SK-N-SH treated with all-trans-retinoic acid at 6 μM for 48 hours (cell line): ENCODE measurements at regions not wholly inside any gene's neighbourhood (a gene's known extent, or its start where the extent isn't known, plus 50 kb on each side); places are given as distances from the start of the nearest gene placed in this dataset.

Experiments used
- ATAC-seq: fragments of 200-7000 bp; cut with Tn5 transposase; 3 replicates; pipeline ENCODE4 v1.9.1; 2020; ENCODE audit warnings: mild to moderate bottlenecking, moderate library complexity
- ARNTL ChIP-seq: fragments of 450-650 bp; formaldehyde crosslinking; IDR thresholded peaks from 2 replicates; pipeline ENCODE4 v1.5.0; 2020; ENCODE audit warnings: low read depth, mild to moderate bottlenecking, moderate library complexity, borderline replicate concordance
- BACH2 ChIP-seq: fragments of 250-450 bp; sonication (Bioruptor Pico); IDR thresholded peaks from 2 replicates; pipeline ENCODE4 v1.9.0; 2021; ENCODE audit warnings: mild to moderate bottlenecking, borderline replicate concordance
- CSDC2 ChIP-seq: fragments of 250-450 bp; sonication (Bioruptor Pico); IDR thresholded peaks from 2 replicates; pipeline ENCODE4 v1.5.0; 2020; ENCODE audit warnings: mild to moderate bottlenecking, moderate library complexity
- ESRRG ChIP-seq: fragments of 250-450 bp; sonication (Bioruptor Pico); IDR thresholded peaks from 2 replicates; pipeline ENCODE4 v1.6.1; 2021; ENCODE audit warnings: mild to moderate bottlenecking
- GLIS3 ChIP-seq: fragments of 250-450 bp; sonication (Bioruptor Pico); IDR thresholded peaks from 2 replicates; pipeline ENCODE4 v1.5.0; 2020; ENCODE audit warnings: mild to moderate bottlenecking, moderate library complexity
- ISL1 ChIP-seq: fragments of 250-450 bp; sonication (Bioruptor Pico); IDR thresholded peaks from 2 replicates; pipeline ENCODE4 v2.1.2; 2022; ENCODE audit warnings: mild to moderate bottlenecking, moderate library complexity
- PPARA ChIP-seq: fragments of 250-450 bp; sonication (Bioruptor Pico); IDR thresholded peaks from 2 replicates; pipeline ENCODE4 v1.5.0; 2020; ENCODE audit warnings: mild to moderate bottlenecking, borderline replicate concordance
- RARB ChIP-seq: fragments of 250-450 bp; sonication (Bioruptor Pico); IDR thresholded peaks from 2 replicates; pipeline ENCODE4 v1.8.0; 2021; ENCODE audit warnings: mild to moderate bottlenecking, moderate library complexity
- SNAI2 ChIP-seq: fragments of 250-450 bp; sonication (Bioruptor Pico); IDR thresholded peaks from 2 replicates; pipeline ENCODE4 v1.5.0; 2020; ENCODE audit warnings: mild to moderate bottlenecking, moderate library complexity
- TCF4 ChIP-seq: fragments of 250-450 bp; sonication (Bioruptor Pico); IDR thresholded peaks from 2 replicates; pipeline ENCODE4 v1.8.0; 2021; ENCODE audit warnings: mild to moderate bottlenecking, moderate library complexity, borderline replicate concordance
- ZC3H10 ChIP-seq: fragments of 250-450 bp; sonication (Bioruptor Pico); IDR thresholded peaks from 2 replicates; pipeline ENCODE4 v1.5.1; 2021; ENCODE audit warnings: mild to moderate bottlenecking, moderate library complexity
- ZFP3 ChIP-seq: fragments of 250-450 bp; sonication (Bioruptor Pico); IDR thresholded peaks from 2 replicates; pipeline ENCODE4 v1.5.0; 2020; ENCODE audit warnings: mild to moderate bottlenecking, moderate library complexity
- ZFP30 ChIP-seq: fragments of 450-650 bp; formaldehyde crosslinking; IDR thresholded peaks from 2 replicates; pipeline ENCODE4 v1.5.0; 2022; ENCODE audit warnings: mild to moderate bottlenecking, moderate library complexity
- ZNF565 ChIP-seq: fragments of 450-650 bp; formaldehyde crosslinking; conservative IDR thresholded peaks from 2 replicates; pipeline ENCODE4 v1.5.0; 2020; ENCODE audit warnings: low read depth, mild to moderate bottlenecking, moderate library complexity
- ZNF8 ChIP-seq: fragments of 450-650 bp; formaldehyde crosslinking; IDR thresholded peaks from 2 replicates; pipeline ENCODE4 v1.5.0; 2020; ENCODE audit warnings: mild to moderate bottlenecking, moderate library complexity
- TF ChIP-seq, protein P1 (sequence below): fragments of 250-450 bp; sonication (Bioruptor Pico); IDR thresholded peaks from 2 replicates; pipeline ENCODE4 v1.5.0; 2020; ENCODE audit warnings: mild to moderate bottlenecking, moderate library complexity
- TF ChIP-seq, protein P2 (sequence below): fragments of 250-450 bp; sonication (Bioruptor Pico); IDR thresholded peaks from 2 replicates; pipeline ENCODE4 v1.8.0; 2020; ENCODE audit warnings: mild to moderate bottlenecking, moderate library complexity, borderline replicate concordance
- TF ChIP-seq, protein P3 (sequence below): fragments of 250-450 bp; sonication (Bioruptor Pico); IDR thresholded peaks from 2 replicates; pipeline ENCODE4 v1.5.1; 2021; ENCODE audit warnings: mild to moderate bottlenecking, moderate library complexity
- TF ChIP-seq, protein P4 (sequence below): fragments of 250-450 bp; sonication (Bioruptor Pico); IDR thresholded peaks from 2 replicates; pipeline ENCODE4 v1.5.1; 2020; ENCODE audit warnings: low read depth, mild to moderate bottlenecking, moderate library complexity
- TF ChIP-seq, protein P5 (sequence below): fragments of 250-450 bp; sonication (Bioruptor Pico); IDR thresholded peaks from 2 replicates; pipeline ENCODE4 v1.8.0; 2021; ENCODE audit warnings: low read depth, mild to moderate bottlenecking, moderate library complexity, borderline replicate concordance

- TF ChIP-seq ZFP3 (CRISPR knock-in tag): no peak
- TF ChIP-seq TCF4 (CRISPR knock-in tag): no peak
- no peak for TF ChIP-seq GLIS3 (CRISPR knock-in tag)
- no peak for TF ChIP-seq SNAI2 (CRISPR knock-in tag)
- no peak for TF ChIP-seq ZFP30 (CRISPR knock-in tag)
- TF ChIP-seq, protein P1, sequence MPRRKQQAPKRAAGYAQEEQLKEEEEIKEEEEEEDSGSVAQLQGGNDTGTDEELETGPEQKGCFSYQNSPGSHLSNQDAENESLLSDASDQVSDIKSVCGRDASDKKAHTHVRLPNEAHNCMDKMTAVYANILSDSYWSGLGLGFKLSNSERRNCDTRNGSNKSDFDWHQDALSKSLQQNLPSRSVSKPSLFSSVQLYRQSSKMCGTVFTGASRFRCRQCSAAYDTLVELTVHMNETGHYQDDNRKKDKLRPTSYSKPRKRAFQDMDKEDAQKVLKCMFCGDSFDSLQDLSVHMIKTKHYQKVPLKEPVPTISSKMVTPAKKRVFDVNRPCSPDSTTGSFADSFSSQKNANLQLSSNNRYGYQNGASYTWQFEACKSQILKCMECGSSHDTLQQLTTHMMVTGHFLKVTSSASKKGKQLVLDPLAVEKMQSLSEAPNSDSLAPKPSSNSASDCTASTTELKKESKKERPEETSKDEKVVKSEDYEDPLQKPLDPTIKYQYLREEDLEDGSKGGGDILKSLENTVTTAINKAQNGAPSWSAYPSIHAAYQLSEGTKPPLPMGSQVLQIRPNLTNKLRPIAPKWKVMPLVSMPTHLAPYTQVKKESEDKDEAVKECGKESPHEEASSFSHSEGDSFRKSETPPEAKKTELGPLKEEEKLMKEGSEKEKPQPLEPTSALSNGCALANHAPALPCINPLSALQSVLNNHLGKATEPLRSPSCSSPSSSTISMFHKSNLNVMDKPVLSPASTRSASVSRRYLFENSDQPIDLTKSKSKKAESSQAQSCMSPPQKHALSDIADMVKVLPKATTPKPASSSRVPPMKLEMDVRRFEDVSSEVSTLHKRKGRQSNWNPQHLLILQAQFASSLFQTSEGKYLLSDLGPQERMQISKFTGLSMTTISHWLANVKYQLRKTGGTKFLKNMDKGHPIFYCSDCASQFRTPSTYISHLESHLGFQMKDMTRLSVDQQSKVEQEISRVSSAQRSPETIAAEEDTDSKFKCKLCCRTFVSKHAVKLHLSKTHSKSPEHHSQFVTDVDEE: no peak
- TF ChIP-seq ZNF8 (CRISPR knock-in tag): no peak
- TF ChIP-seq, protein P2, sequence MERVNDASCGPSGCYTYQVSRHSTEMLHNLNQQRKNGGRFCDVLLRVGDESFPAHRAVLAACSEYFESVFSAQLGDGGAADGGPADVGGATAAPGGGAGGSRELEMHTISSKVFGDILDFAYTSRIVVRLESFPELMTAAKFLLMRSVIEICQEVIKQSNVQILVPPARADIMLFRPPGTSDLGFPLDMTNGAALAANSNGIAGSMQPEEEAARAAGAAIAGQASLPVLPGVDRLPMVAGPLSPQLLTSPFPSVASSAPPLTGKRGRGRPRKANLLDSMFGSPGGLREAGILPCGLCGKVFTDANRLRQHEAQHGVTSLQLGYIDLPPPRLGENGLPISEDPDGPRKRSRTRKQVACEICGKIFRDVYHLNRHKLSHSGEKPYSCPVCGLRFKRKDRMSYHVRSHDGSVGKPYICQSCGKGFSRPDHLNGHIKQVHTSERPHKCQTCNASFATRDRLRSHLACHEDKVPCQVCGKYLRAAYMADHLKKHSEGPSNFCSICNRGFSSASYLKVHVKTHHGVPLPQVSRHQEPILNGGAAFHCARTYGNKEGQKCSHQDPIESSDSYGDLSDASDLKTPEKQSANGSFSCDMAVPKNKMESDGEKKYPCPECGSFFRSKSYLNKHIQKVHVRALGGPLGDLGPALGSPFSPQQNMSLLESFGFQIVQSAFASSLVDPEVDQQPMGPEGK (CRISPR knock-in tag): no peak
- TF ChIP-seq, protein P3, sequence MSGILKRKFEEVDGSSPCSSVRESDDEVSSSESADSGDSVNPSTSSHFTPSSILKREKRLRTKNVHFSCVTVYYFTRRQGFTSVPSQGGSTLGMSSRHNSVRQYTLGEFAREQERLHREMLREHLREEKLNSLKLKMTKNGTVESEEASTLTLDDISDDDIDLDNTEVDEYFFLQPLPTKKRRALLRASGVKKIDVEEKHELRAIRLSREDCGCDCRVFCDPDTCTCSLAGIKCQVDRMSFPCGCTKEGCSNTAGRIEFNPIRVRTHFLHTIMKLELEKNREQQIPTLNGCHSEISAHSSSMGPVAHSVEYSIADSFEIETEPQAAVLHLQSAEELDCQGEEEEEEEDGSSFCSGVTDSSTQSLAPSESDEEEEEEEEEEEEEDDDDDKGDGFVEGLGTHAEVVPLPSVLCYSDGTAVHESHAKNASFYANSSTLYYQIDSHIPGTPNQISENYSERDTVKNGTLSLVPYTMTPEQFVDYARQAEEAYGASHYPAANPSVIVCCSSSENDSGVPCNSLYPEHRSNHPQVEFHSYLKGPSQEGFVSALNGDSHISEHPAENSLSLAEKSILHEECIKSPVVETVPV (CRISPR knock-in tag): no peak
- no peak for TF ChIP-seq CSDC2 (CRISPR knock-in tag)
- no peak for TF ChIP-seq ZC3H10 (CRISPR knock-in tag)
- TF ChIP-seq, protein P4, sequence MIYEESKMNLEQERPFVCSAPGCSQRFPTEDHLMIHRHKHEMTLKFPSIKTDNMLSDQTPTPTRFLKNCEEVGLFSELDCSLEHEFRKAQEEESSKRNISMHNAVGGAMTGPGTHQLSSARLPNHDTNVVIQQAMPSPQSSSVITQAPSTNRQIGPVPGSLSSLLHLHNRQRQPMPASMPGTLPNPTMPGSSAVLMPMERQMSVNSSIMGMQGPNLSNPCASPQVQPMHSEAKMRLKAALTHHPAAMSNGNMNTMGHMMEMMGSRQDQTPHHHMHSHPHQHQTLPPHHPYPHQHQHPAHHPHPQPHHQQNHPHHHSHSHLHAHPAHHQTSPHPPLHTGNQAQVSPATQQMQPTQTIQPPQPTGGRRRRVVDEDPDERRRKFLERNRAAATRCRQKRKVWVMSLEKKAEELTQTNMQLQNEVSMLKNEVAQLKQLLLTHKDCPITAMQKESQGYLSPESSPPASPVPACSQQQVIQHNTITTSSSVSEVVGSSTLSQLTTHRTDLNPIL (CRISPR knock-in tag): no peak
- no peak for TF ChIP-seq BACH2 (CRISPR knock-in tag)
- no peak for TF ChIP-seq ISL1 (CRISPR knock-in tag)
- no peak for TF ChIP-seq PPARA (CRISPR knock-in tag)
- TF ChIP-seq, protein P5, sequence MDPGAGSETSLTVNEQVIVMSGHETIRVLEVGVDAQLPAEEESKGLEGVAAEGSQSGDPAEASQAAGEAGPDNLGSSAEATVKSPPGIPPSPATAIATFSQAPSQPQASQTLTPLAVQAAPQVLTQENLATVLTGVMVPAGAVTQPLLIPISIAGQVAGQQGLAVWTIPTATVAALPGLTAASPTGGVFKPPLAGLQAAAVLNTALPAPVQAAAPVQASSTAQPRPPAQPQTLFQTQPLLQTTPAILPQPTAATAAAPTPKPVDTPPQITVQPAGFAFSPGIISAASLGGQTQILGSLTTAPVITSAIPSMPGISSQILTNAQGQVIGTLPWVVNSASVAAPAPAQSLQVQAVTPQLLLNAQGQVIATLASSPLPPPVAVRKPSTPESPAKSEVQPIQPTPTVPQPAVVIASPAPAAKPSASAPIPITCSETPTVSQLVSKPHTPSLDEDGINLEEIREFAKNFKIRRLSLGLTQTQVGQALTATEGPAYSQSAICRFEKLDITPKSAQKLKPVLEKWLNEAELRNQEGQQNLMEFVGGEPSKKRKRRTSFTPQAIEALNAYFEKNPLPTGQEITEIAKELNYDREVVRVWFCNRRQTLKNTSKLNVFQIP: no peak
- TF ChIP-seq RARB (CRISPR knock-in tag): no peak
- TF ChIP-seq ARNTL (CRISPR knock-in tag): no peak
- TF ChIP-seq ZNF565: no peak
- no peak for TF ChIP-seq ESRRG
- TF ChIP-seq, all 23 proteins: peak for 0
- ATAC-seq: no peak
These were observed 170.1 kb upstream of the PITX1 start for GRCh38 chr5:135204151-135204600.

GRCh38 chr5:135203593-135204036 lies 169.6 kb upstream of the PITX1 start:
- 0 out of 3 replicates have a peak, but pooled peaks have one; percentile 28 for ATAC-seq
- TF ChIP-seq, protein P5: no peak
- TF ChIP-seq, protein P4 (CRISPR knock-in tag): no peak
- TF ChIP-seq RARB (CRISPR knock-in tag) (no peak), ZFP3 (CRISPR knock-in tag) (no peak), TCF4 (CRISPR knock-in tag) (no peak), ISL1 (CRISPR knock-in tag) (no peak)
